Skin epidermis (tissue), 12 donors: ENCODE measurements at regions not wholly inside any gene's neighbourhood (a gene's known extent, or its start where the extent isn't known, plus 50 kb on each side); places are given as distances from the start of the nearest gene placed in this dataset.

Experiments used
- H3K27ac ChIP-seq, 21 experiments: fragments of 200-600 bp; sonication (generic) in 11 of 21; one replicate each; pipeline ENCODE4 v1.5.0; 2020; ENCODE audit warnings: mild to moderate bottlenecking in 3 of 21, inconsistent platforms in 2 of 21, moderate library complexity in 2 of 21
- H3K4me3 ChIP-seq, 7 experiments: fragments of 200-600 bp; sonication (generic) in 2 of 7; one replicate each; pipeline ENCODE4 v1.5.0; 2020; ENCODE audit warnings: inconsistent platforms in 2 of 7, mild to moderate bottlenecking in 2 of 7, moderate library complexity in 1 of 7

DNA sequence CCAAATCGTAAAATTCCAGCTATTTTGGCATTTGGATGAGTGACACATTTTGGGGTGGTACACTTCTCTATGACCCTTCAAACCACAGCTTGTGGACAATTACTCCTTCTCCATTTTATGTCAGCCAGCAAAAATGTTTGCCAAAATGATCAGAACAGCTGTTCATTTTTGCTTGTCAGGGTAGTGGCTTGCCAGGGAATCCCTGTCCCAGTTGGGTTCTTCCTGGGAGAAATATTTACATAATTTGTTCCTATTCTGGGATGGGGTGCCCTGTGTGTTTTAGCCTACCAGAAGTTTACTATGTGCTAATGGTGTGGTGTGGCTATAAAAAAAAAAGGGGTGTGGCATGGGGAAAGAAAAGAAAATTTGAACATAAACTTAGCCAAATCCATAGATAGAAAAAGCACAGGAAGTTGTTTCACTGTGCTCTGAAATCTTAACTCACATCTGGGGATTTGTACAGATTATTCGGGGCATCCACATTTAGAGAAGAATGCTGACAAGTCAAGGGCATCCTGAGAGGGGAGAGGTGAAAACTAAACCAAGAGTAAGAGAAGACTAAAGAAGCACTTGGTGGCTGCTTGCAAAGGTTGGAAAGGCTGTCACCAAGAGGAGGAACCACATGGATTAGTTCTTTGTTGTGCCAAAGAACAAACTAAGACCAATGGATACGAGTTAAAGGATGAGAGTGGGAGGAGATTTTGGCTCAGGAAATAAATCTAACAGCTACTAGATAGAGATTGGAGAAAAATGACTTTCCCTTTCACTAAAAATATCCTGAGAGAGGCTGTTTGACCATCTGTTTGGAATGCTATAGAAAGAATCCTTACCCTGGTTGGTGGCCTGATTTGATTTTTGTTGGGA lies 55.2 kb upstream of the RBM24 start:
- H3K4me3 ChIP-seq, result no peak overlapping the region
- H3K27ac ChIP-seq, result no peak overlapping the region

GRCh38 chr6:17226786-17227233 lies 54.4 kb upstream of the RBM24 start:
- H3K4me3 ChIP-seq, result no peak overlapping the region
- H3K27ac ChIP-seq, result no peak overlapping the region

DNA sequence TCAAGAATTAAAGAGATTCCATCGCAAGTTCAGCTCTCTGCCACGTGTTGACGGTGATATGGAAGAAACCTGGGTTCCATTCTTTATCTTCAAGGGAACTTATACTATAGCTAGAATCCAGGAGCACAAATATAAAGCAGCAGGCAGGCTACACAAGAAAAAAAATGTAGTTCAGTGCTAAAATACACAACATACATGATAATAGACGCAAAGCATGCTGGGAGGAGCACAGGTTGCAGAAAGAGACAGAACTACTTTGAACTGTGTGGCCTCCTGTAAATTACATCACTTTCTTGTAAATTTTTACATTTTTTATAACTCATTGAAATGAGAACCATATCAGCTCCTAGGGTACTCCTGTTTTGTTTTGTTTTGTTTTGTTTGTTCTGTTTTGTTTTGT lies 53.8 kb upstream of the RBM24 start:
- H3K27ac ChIP-seq, result no peak overlapping the region
- no peak overlapping the region for H3K4me3 ChIP-seq
